ENCODE measurements at regions not wholly inside any gene's neighbourhood (a gene's known extent, or its start where the extent isn't known, plus 50 kb on each side); places are given as distances from the start of the nearest gene placed in this dataset.

- no peak for TF ChIP-seq CTCF (conservative IDR thresholded peaks at IDR 0.05; ENCODE audit: low read depth, low read length)
- TF ChIP-seq EZH2 (IDR thresholded peaks at IDR 0.05; ENCODE audit: low read length, unreplicated experiment): no peak
These were observed 55.2 kb upstream of the TRAK1 start for GRCh38 chr3:42035816-42036482.

All from PC-3 (cell line).